Muscle of back (tissue), 3 donors: ENCODE measurements at regions not wholly inside any gene's neighbourhood (a gene's known extent, or its start where the extent isn't known, plus 50 kb on each side); places are given as distances from the start of the nearest gene placed in this dataset.
"Not testable (repeated sequence)": the region's sequence is repeated elsewhere in the genome, so short reads cannot be mapped to it uniquely, and the experiment has no call there.

ENCODE experiments used
- DNase-seq, 3 donors: peaks; one replicate each; pipeline versions ENCODE4 v3.0.0 to v3.0.0-alpha.2; 2013

- DNase-seq = no peak
These were observed 204.2 kb downstream of the FGF9 start for GRCh38 chr13:21875116-21875515.

GRCh38 chr13:21879263-21879914 is 208.5 kb downstream of the FGF9 start:
- DNase-seq = no peak

GRCh38 chr13:21882766-21883165 is 211.9 kb downstream of the FGF9 start:
- no peak for DNase-seq

GRCh38 chr13:21883713-21884112 is 212.8 kb downstream of the FGF9 start:
- DNase-seq = peak in 1 of 3 donors; percentile 43

- peak in 1 of 3 donors; percentile 45 for DNase-seq
These were observed 213.5 kb downstream of the FGF9 start for GRCh38 chr13:21884299-21884909.

GRCh38 chr13:21884965-21885567 is 214.2 kb downstream of the FGF9 start:
- no peak for DNase-seq

- no peak for DNase-seq
These were observed 214.9 kb downstream of the FGF9 start for GRCh38 chr13:21885714-21886224.

GRCh38 chr13:21889651-21890050 is 218.8 kb downstream of the FGF9 start:
- peak in 1 of 3 donors; percentile 45 for DNase-seq

- DNase-seq = not testable (repeated sequence)
These were observed 219.3 kb downstream of the FGF9 start for GRCh38 chr13:21890220-21890619.

GRCh38 chr13:21894091-21894490 is 223.2 kb downstream of the FGF9 start:
- DNase-seq = no peak

- no peak for DNase-seq
These were observed 224.1 kb downstream of the FGF9 start for GRCh38 chr13:21894703-21895699.

- no peak for DNase-seq
These were observed 224.9 kb downstream of the FGF9 start for GRCh38 chr13:21895779-21896178.

GRCh38 chr13:21897161-21897560 is 226.3 kb downstream of the FGF9 start:
- DNase-seq = peak in 1 of 3 donors; percentile 66

- DNase-seq = no peak
These were observed 227.6 kb downstream of the FGF9 start for GRCh38 chr13:21898459-21898858.

- no peak for DNase-seq
These were observed 228.1 kb downstream of the FGF9 start for GRCh38 chr13:21898945-21899344.

- peak in 1 of 3 donors; percentile 47 for DNase-seq
These were observed 230.5 kb downstream of the FGF9 start for GRCh38 chr13:21901336-21901735.

- DNase-seq = peak in 1 of 3 donors; percentile 74
These were observed 231.2 kb downstream of the FGF9 start for GRCh38 chr13:21901811-21902708.

- DNase-seq = no peak
These were observed 231.8 kb downstream of the FGF9 start for GRCh38 chr13:21902709-21903098.

- DNase-seq = peak in 1 of 3 donors; percentile 59
These were observed 234.6 kb downstream of the FGF9 start for GRCh38 chr13:21905486-21905885.

- DNase-seq = no peak
These were observed 238.5 kb downstream of the FGF9 start for GRCh38 chr13:21909331-21909730.

GRCh38 chr13:21910546-21910945 is 239.7 kb downstream of the FGF9 start:
- no peak for DNase-seq
